Stimulated activated CD4-positive, alpha-beta T cell treated with anti-CD3 and anti-CD28 coated beads, Interleukin-12 subunit alpha, Interleukin-12 subunit beta, amount 100 ng/mL, for 24 hours (primary cell): ENCODE measurements at regions not wholly inside any gene's neighbourhood (a gene's known extent, or its start where the extent isn't known, plus 50 kb on each side); places are given as distances from the start of the nearest gene placed in this dataset.

ENCODE experiments used
- DNase-seq, 2 experiments: peaks; one replicate each; pipeline ENCODE4 v3.0.0-alpha.2; 2020; ENCODE audit warnings: low read depth in 2 of 2

- DNase-seq = no peak
These were observed 527.6 kb upstream of the MEX3C start for GRCh38 chr18:51724790-51725721.

GRCh38 chr18:51726614-51727013 lies 529.1 kb upstream of the MEX3C start:
- DNase-seq = no peak

GRCh38 chr18:51727780-51728179 lies 530.3 kb upstream of the MEX3C start:
- DNase-seq = no peak

GRCh38 chr18:51731070-51731469 lies 533.6 kb upstream of the MEX3C start:
- DNase-seq = no peak

- DNase-seq = no peak
These were observed 537.1 kb upstream of the MEX3C start for GRCh38 chr18:51734576-51734975.

- DNase-seq = no peak
These were observed 541.7 kb upstream of the MEX3C start for GRCh38 chr18:51739044-51739666.

GRCh38 chr18:51751901-51752300 lies 554.4 kb upstream of the MEX3C start:
- no peak for DNase-seq

GRCh38 chr18:51753365-51754057 lies 556.0 kb upstream of the MEX3C start:
- DNase-seq = no peak

- no peak for DNase-seq
These were observed 557.1 kb upstream of the MEX3C start for GRCh38 chr18:51754566-51754965.

GRCh38 chr18:51757255-51757924 lies 559.9 kb upstream of the MEX3C start:
- no peak for DNase-seq

GRCh38 chr18:51762373-51762772 lies 564.9 kb upstream of the MEX3C start:
- DNase-seq = no peak

GRCh38 chr18:51765606-51766360 lies 568.3 kb upstream of the MEX3C start:
- DNase-seq = no peak

GRCh38 chr18:51767293-51767692 lies 569.8 kb upstream of the MEX3C start:
- DNase-seq = no peak

- DNase-seq = no peak
These were observed 561.9 kb upstream of the DCC start for GRCh38 chr18:51778115-51778514.

- no peak for DNase-seq
These were observed 550.1 kb upstream of the DCC start for GRCh38 chr18:51789871-51790270.

GRCh38 chr18:51801514-51801913 lies 538.5 kb upstream of the DCC start:
- no peak for DNase-seq

- no peak for DNase-seq
These were observed 537.2 kb upstream of the DCC start for GRCh38 chr18:51802569-51803428.

GRCh38 chr18:51807336-51807735 lies 532.7 kb upstream of the DCC start:
- DNase-seq = no peak

GRCh38 chr18:51811883-51812282 lies 528.1 kb upstream of the DCC start:
- no peak for DNase-seq

- no peak for DNase-seq
These were observed 526.3 kb upstream of the DCC start for GRCh38 chr18:51813740-51814139.
